OCI-LY1 (cell line): ENCODE measurements at regions not wholly inside any gene's neighbourhood (a gene's known extent, or its start where the extent isn't known, plus 50 kb on each side); places are given as distances from the start of the nearest gene placed in this dataset.

Experiments
- CTCF ChIP-seq: fragments of 200-600 bp; sonication (generic), shearing (Covaris generic); IDR thresholded peaks from 2 replicates; pipeline ENCODE4 v1.5.1; 2017; ENCODE audit warnings: mild to moderate bottlenecking, antibody characterized with exemption, low read length, moderate library complexity, mixed read lengths
- EZH2 ChIP-seq: fragments of 200-600 bp; sonication (generic), shearing (Covaris generic); IDR thresholded peaks from 2 replicates; pipeline ENCODE4 v1.8.0; 2017; ENCODE audit warnings: borderline replicate concordance, mixed run types, mild to moderate bottlenecking, antibody characterized with exemption, low read length, moderate library complexity, mixed read lengths

- no peak for TF ChIP-seq CTCF
- TF ChIP-seq EZH2, result no peak
Observed at GRCh38 chr17:69706127-69706526, 291.6 kb downstream of the MAP2K6 start.
